ENCODE measurements at regions not wholly inside any gene's neighbourhood (a gene's known extent, or its start where the extent isn't known, plus 50 kb on each side); places are given as distances from the start of the nearest gene placed in this dataset.
"Not testable (repeated sequence)": the region's sequence is repeated elsewhere in the genome, so short reads cannot be mapped to it uniquely, and the experiment has no call there.

- no peak for DNase-seq (ENCODE audit: extremely low read depth in 1 of 2, low read depth in 1 of 2)
Measured at GRCh38 chr21:23822760-23823159, 1784.5 kb downstream of the MRPL39 start.

- no peak for DNase-seq (ENCODE audit: extremely low read depth in 1 of 2, low read depth in 1 of 2)
Measured at GRCh38 chr21:23817337-23817736, 1789.9 kb downstream of the MRPL39 start.

- DNase-seq (ENCODE audit: extremely low read depth in 1 of 2, low read depth in 1 of 2), result no peak
Measured at GRCh38 chr21:23812485-23812884, 1794.8 kb downstream of the MRPL39 start.

DNA sequence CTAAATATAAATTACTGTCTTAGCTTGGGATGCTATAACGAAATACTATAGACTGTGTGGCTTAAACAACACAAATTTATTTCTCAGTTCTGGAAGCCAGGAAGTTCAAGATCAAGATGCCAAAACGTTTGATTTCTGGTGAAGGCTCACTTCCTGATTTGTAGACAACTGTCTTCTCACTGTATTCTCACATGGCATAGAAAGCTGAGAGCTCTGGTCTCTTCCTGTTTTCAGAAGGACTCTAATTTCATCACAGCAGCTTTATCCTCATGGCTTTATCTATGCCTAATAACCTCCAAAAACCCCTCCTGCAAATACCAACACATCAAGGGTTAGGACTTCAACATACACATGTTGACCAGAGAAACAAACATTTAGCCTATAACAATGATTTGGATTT, 1795.5 kb downstream of the MRPL39 start:
- no peak for DNase-seq (ENCODE audit: extremely low read depth in 1 of 2, low read depth in 1 of 2)

- DNase-seq (ENCODE audit: extremely low read depth in 1 of 2, low read depth in 1 of 2), result no peak
Measured at GRCh38 chr21:23809573-23809972, 1797.7 kb downstream of the MRPL39 start.

- DNase-seq (ENCODE audit: extremely low read depth in 1 of 2, low read depth in 1 of 2), result not testable (repeated sequence)
Measured at GRCh38 chr21:23806966-23807548, 1800.2 kb downstream of the MRPL39 start.

DNA sequence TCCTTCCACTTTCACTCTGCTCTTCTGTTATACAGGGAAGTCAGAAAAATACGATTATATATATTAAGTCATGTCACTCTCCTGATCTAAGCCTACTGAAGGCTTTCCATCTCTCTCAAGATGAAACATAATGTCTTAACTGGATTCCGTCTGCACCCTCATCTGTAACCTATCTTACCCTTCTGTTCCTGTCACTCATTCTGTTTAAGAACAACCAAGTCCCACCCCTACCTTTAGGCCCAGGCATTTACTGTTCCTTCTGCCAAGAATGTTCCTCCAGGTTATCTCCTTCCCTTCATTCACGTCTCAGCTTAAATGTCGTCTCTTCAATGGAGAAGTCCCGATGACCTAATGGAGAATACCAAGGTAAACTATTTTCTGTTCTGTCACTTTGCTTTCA, 1802.4 kb downstream of the MRPL39 start:
- DNase-seq (ENCODE audit: extremely low read depth in 1 of 2, low read depth in 1 of 2), result no peak

GRCh38 chr21:23801292-23801691, 1806.0 kb downstream of the MRPL39 start:
- no peak for DNase-seq (ENCODE audit: extremely low read depth in 1 of 2, low read depth in 1 of 2)

DNA sequence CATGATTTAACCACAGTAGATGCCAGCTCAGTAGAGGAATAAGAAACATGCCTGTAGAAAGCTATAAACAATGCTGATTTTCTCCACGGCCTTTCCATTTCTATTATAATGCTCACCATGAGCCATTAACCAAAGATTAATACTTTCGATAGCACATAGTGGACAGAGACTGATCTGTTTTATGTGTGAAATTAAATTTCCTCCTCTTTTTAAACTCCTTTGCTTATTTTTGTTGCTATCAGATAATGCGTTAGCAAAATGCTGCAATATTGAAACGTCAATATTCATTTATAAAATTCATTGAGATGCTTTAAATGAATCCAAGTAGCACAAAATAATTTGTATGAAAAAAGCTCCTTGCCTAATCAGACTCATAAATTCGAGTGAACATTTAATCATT, 1807.9 kb downstream of the MRPL39 start:
- no peak for DNase-seq (ENCODE audit: extremely low read depth in 1 of 2, low read depth in 1 of 2)

DNA sequence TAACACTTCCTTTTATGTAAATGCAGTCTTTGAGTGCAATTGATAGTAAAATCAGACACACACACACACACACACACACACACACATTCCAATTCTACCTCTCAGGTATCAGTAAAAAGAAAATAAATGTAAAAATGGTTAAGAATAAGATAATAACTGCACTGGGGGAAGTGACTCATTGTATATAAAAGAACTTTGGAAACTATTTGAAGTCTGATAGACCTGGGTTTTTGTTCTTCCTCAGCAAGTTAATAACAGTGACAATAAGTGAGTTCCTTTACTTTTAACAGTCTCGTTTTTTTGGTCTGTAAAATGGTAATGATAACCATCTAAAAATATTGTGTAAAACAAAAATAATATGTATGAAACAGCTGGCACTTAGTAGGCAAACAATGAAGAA, 1815.0 kb downstream of the MRPL39 start:
- DNase-seq (ENCODE audit: extremely low read depth in 1 of 2, low read depth in 1 of 2), result no peak

- no peak for DNase-seq (ENCODE audit: extremely low read depth in 1 of 2, low read depth in 1 of 2)
Measured at GRCh38 chr21:23789864-23790263, 1817.4 kb downstream of the MRPL39 start.

DNA sequence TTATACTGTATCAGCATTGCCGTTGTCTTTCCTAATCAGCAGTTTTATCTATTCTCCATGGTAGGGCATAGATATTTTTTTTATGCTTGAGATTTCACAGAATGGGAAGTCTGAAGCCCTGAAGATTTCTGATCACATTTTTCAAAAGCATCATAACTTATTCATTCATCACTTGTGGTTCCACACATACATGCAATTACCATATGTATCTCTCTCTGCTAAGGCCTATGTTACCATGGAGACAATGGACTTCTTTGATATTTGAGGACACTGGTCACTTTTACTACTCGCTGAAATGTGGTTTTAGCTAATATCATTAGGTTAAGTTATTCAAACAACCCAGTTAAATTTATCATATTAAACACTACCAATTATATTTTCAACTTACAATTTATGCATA, 1827.0 kb downstream of the MRPL39 start:
- no peak for DNase-seq (ENCODE audit: extremely low read depth in 1 of 2, low read depth in 1 of 2)

DNA sequence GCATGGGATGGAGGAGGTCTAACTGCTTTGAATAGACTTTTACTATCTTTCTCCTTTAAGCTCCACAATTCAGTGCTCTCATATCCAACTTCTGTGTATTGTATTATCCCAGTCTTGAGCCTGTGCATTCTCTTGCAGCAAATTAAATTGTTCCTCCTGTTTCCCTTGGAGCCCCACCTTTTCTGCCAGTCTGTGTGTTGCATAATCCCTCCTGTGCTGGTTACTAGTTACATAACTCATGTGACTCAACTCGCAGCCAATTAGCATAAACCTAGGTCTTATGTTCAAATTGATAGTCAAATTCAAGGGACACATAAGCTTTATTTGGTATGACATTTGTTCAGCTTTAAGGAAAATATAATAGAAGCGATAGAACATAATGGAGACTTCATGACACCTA, 1863.5 kb downstream of the MRPL39 start:
- no peak for DNase-seq (ENCODE audit: extremely low read depth in 1 of 2, low read depth in 1 of 2)

GRCh38 chr21:23740463-23740862, 1866.8 kb downstream of the MRPL39 start:
- no peak for DNase-seq (ENCODE audit: extremely low read depth in 1 of 2, low read depth in 1 of 2)

DNA sequence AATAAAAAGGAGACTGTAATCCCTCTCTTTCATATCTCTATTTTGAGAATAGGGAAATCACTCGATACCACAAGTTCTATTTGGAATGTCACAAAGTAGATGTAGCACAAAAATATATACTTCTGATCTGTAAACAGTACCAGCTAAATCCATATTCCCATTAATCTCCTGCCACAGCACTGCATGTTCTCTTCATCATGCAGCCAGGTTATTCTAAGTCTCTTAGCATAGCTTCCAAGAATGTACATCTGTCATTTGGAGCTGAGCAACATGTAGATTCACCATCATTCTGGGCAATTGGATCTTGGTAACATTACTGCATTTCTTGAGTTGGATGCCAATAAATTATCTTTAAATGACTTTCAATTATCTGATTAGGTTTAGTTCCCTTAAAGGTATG, 1874.5 kb downstream of the MRPL39 start:
- no peak for DNase-seq (ENCODE audit: extremely low read depth in 1 of 2, low read depth in 1 of 2)

DNA sequence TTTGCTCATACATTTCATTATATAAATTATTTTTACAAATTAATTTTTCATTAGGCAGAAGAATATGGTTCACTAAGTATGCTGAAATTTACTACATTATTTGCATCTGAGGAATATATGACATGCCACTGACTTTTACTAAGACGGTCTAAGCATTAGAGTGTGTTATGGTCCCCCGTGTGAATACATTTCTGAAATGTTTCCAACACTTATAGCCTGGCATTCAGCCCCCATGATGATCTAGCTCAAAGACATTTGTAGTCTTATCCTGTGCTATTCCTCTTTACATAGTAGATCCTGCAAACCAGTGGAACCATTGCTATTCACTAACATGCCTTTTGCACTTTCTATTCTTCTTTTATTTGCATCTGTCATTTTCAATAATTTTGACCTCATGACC, 1878.0 kb downstream of the MRPL39 start:
- DNase-seq (ENCODE audit: extremely low read depth in 1 of 2, low read depth in 1 of 2), result no peak

GRCh38 chr21:23725576-23725975, 1881.7 kb downstream of the MRPL39 start:
- no peak for DNase-seq (ENCODE audit: extremely low read depth in 1 of 2, low read depth in 1 of 2)

DNA sequence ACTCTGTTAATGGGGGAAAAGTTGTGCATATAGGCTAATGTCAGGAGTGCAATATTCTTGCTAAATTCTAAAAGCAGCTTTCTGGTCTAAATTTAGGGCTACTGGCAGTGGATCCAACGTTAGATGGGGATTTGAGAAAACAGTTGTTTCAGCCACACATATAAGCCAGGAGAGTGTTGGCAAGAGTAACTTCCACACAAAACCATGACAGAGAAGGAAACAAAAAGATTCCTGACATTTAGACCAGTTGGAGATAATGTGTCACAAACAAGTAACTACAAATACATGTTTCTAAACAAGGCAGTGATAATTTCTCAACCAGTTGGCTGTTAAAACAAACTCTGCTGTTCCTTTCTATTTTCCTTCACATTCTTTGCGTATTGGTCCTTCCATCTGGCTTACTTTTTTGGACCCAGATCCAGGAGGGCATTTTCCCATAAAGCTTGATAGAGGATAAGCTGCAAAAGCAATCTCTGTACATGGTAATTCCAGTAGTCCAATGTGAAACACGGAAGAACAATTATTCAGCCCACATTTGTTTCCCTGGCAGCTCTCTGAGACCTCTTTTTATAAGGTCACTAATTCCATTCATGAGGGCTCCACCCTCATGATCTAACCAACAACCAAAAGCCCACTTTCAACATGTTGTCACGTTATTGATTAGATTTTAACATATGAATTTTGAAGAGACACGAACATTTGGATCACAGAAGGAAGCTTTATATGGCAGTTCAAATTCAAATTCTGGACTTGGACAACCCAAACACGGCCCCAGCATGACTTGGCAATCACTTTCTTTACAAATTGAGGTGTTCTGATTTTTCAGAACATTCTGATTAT, 1888.6 kb downstream of the MRPL39 start:
- no peak for DNase-seq (ENCODE audit: extremely low read depth in 1 of 2, low read depth in 1 of 2)

GRCh38 chr21:23712166-23712565, 1895.1 kb downstream of the MRPL39 start:
- no peak for DNase-seq (ENCODE audit: extremely low read depth in 1 of 2, low read depth in 1 of 2)

DNA sequence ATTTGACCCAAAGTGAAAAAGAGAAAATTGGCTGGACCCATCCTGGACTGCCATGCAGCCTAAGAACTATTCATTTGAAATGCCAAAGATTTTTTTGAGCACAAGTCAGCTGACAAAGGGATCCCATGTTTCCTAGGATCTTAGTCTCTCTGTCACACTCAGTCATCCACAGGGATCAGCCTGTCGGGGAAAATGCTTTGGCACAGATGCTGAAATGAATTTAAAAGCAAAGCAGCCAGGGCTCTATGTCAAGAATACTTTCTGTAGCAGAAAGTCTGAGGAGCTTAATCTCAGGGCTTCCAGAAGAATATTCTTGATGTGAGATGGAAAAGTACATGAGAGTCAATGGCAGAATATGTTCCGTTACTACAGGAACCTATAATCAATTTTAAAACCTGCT, 1900.8 kb downstream of the MRPL39 start:
- no peak for DNase-seq (ENCODE audit: extremely low read depth in 1 of 2, low read depth in 1 of 2)

GRCh38 chr21:23699402-23699801, 1907.9 kb downstream of the MRPL39 start:
- DNase-seq (ENCODE audit: extremely low read depth in 1 of 2, low read depth in 1 of 2), result no peak

DNA sequence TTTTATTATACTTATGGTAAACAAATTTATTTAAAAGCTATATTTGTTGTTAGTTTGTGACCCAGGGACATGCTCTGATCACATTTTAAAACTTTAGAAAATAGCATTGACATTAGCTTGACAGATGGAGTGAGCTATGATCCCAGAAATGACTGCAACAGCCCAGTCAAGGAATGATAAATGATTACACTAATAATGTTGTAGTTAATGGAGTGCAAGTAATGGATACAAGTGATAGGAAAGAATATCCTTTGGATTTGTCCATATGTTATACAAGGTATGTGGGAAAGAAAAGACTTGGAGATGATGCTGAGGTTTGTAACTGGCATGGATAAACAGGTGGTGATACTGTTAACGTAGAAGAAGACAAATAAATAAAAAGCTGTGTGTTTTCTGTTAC, 1908.7 kb downstream of the MRPL39 start:
- DNase-seq (ENCODE audit: extremely low read depth in 1 of 2, low read depth in 1 of 2), result no peak

DNA sequence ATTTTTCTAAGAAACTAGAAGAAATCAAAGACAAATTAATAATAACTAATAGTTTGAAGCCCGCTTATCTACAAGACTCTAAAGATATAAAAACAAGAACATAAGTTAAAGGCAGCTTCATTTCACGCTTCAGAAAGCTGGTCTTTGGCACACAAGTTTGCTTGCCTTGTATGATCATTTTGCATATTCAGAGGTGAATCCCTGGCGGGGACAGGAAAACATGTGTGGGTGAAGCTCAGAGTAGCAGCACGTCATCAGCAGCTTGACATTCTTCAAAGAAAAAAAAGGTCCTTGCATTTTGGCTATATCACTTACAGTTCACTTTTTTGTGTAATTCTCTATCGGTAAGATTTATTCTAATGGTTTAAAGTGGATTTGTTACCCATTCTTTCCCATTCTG, 1911.8 kb downstream of the MRPL39 start:
- no peak for DNase-seq (ENCODE audit: extremely low read depth in 1 of 2, low read depth in 1 of 2)

Measured in stimulated activated CD8-positive, alpha-beta memory T cell treated with anti-CD3 and anti-CD28 coated beads, Interleukin-7, amount 100 ng/mL, for 48 hours (primary cell).